Cardiac muscle cell (in vitro differentiated cells and primary cell): ENCODE measurements at regions not wholly inside any gene's neighbourhood (a gene's known extent, or its start where the extent isn't known, plus 50 kb on each side); places are given as distances from the start of the nearest gene placed in this dataset.

ENCODE experiments used
- DNase-seq, 2 donors: peaks; one replicate each; pipeline versions ENCODE4 v3.0.0 to v3.0.0-alpha.2; 2010 to 2017; ENCODE audit warnings: low read depth in 1 of 2, low spot score in 1 of 2
- H3K27ac ChIP-seq: fragments of 200-600 bp; sonication (generic); 2 replicates; pipeline ENCODE4 v1.5.1; 2016
- H3K27me3 ChIP-seq: fragments of 200-600 bp; sonication (generic); 2 replicates; pipeline ENCODE4 v1.6.0; 2016; ENCODE audit warnings: control low read depth
- H3K36me3 ChIP-seq: fragments of 200-600 bp; sonication (generic); 2 replicates; pipeline ENCODE4 v1.5.1; 2016; ENCODE audit warnings: control low read depth
- H3K4me1 ChIP-seq: fragments of 200-600 bp; sonication (generic); 2 replicates; pipeline ENCODE4 v1.8.1; 2017; ENCODE audit warnings: low read depth, mild to moderate bottlenecking, mixed run types
- H3K4me3 ChIP-seq: fragments of 200-600 bp; sonication (generic); 2 replicates; pipeline ENCODE4 v1.5.1; 2016; ENCODE audit warnings: mild to moderate bottlenecking
- H3K9me3 ChIP-seq: fragments of 200-600 bp; sonication (generic); 2 replicates; pipeline ENCODE4 v1.5.1; 2017; ENCODE audit warnings: low read depth, mild to moderate bottlenecking, control low read depth
- TF ChIP-seq, protein P1 (sequence below): IDR thresholded peaks from 2 replicates; pipeline ENCODE4 v1.5.1; 2012; ENCODE audit warnings: low read depth, mild to moderate bottlenecking, low read length

DNA sequence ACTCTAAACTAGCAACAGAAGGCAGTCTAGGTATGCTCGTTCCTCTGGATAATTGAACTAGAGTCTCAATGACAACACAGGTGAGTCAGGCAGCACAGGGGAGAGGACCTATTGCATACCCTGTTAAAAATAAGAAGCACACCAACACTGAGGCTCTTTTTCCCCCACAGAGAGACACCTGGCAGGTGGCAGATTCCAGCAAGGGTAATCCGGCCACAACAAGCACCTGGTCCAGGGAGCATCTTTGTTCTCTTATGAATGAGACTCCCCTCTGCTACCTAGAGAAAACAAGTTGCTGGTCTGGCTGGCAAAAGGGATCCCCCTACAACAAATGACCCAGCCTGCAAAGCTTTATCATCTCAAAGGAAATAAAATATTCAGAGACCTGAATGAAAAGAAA is 508.9 kb upstream of the POU3F3 start:
- no peak for DNase-seq
- TF ChIP-seq, protein P1, sequence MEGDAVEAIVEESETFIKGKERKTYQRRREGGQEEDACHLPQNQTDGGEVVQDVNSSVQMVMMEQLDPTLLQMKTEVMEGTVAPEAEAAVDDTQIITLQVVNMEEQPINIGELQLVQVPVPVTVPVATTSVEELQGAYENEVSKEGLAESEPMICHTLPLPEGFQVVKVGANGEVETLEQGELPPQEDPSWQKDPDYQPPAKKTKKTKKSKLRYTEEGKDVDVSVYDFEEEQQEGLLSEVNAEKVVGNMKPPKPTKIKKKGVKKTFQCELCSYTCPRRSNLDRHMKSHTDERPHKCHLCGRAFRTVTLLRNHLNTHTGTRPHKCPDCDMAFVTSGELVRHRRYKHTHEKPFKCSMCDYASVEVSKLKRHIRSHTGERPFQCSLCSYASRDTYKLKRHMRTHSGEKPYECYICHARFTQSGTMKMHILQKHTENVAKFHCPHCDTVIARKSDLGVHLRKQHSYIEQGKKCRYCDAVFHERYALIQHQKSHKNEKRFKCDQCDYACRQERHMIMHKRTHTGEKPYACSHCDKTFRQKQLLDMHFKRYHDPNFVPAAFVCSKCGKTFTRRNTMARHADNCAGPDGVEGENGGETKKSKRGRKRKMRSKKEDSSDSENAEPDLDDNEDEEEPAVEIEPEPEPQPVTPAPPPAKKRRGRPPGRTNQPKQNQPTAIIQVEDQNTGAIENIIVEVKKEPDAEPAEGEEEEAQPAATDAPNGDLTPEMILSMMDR = no peak
- Histone ChIP-seq H3K4me3 (no peak overlapping the region), H3K27me3 (peaks cover 6% of the 10 kb centered on the region), H3K9me3 (no peaks in the 10 kb centered on the region), H3K27ac (no peak overlapping the region), H3K36me3 (no peaks in the 10 kb centered on the region), H3K4me1 (peaks cover 5% of the 10 kb centered on the region)

DNA sequence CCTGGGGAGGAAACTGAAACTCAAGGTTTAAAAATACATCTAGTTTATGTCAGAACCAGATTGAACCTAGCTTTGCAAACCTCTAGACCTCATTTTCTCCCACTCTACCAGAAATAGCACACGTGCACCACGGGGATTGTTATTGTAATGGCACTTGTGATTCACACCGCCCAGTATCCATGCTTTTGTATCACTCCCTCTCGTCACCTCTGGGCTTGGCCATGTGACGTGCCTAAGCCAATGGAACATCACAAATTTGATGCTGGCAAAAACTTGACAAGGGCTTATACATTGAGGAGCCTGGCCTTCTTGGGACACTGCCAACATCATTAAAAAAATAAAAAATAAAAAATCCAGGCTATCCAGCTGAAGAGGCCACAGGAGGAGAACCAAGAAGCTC is 495.8 kb upstream of the POU3F3 start:
- H3K27me3 ChIP-seq = peaks cover 20% of the 10 kb centered on the region
- no peak overlapping the region for H3K27ac ChIP-seq
- H3K9me3 ChIP-seq = no peaks in the 10 kb centered on the region
- TF ChIP-seq, protein P1 = no peak
- no peak overlapping the region for H3K4me3 ChIP-seq
- DNase-seq = no peak
- H3K4me1 ChIP-seq = no peaks in the 10 kb centered on the region
- H3K36me3 ChIP-seq = no peaks in the 10 kb centered on the region

DNA sequence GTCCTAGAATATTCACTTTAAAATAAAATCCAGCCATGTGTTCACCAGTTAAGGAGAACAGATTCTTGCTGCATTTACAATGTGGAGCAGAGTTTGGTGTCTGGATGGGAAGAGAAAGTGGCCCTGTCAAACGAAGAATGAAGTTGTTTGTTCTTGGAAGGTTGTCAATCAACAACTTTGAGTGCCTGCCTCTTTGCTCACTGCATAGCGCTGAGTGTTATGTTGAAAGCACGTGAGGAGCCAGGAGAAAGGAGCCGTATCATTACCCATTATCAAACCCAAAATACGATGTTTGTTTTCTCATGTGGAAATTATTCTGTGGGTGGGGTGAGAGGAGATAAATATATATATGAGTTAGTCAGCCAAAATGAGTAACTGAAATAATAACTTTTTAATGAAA is 492.5 kb upstream of the POU3F3 start:
- no peak overlapping the region for H3K4me3 ChIP-seq
- no peaks in the 10 kb centered on the region for H3K9me3 ChIP-seq
- H3K27me3 ChIP-seq = peaks cover 39% of the 10 kb centered on the region
- H3K4me1 ChIP-seq = no peaks in the 10 kb centered on the region
- TF ChIP-seq, protein P1 = no peak
- no peaks in the 10 kb centered on the region for H3K36me3 ChIP-seq
- H3K27ac ChIP-seq = no peak overlapping the region
- DNase-seq = no peak

DNA sequence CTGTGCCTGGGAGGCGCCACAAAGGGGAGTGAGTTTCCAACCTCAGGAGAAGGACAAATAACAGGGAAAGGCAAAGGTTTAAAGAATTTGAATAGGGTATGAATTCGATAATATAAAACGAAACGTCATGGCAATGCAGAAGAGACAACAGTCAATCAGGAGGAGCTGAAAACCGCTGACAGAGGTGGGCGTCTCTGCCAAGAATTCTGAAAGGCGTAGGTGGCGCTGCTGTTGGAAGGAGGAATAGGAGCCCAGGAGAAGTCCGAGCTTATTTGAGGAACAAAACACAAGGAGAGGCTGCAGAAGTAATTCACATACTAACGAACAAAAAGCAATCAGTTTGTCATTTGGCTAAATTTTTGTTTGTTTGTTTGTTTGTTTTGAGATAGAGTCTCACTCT is 485.8 kb upstream of the POU3F3 start:
- Histone ChIP-seq H3K36me3 (no peaks in the 10 kb centered on the region), H3K4me3 (no peak overlapping the region), H3K9me3 (no peaks in the 10 kb centered on the region), H3K4me1 (no peaks in the 10 kb centered on the region), H3K27me3 (peaks cover 25% of the 10 kb centered on the region), H3K27ac (no peak overlapping the region)
- TF ChIP-seq, protein P1 = no peak
- no peak for DNase-seq

DNA sequence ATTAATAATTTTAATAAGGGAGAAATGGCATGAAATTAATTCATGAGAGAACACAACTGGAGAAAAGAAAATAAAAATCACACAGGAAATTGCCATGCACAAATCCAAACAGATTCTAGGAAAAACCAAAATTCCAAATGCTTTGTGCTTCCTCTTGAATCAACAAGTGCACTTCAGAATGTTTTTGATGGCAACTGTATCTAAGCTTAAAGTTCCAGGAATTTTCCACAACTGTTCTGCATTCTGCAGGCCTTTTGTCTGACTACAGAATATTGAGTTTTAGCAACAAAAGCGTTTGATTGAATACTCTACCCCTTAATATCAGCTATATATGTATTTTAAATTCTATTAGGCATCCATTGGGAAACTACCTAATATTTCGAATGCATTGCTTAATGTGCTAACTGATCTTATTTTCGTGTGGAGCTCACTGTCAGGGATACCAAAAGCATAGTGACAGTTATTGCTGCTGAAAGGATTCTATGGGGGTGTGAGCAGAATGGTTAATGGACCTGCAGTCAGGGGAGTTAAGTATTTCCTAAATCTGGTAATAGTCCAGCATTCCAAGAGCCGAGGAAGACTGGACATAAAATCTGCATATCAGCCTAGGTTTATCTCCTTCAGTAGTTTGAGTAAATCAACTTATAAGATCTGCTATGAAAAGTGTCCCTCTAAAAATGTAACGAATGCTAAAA is 482.7 kb upstream of the POU3F3 start:
- Histone ChIP-seq H3K9me3 (no peaks in the 10 kb centered on the region), H3K36me3 (no peaks in the 10 kb centered on the region), H3K27ac (no peak overlapping the region), H3K4me1 (no peaks in the 10 kb centered on the region), H3K27me3 (peaks cover under 1% of the 10 kb centered on the region), H3K4me3 (no peak overlapping the region)
- TF ChIP-seq, protein P1 = no peak
- no peak for DNase-seq
